Spleen (tissue), 11 donors: ENCODE measurements at regions not wholly inside any gene's neighbourhood (a gene's known extent, or its start where the extent isn't known, plus 50 kb on each side); places are given as distances from the start of the nearest gene placed in this dataset.

ENCODE experiments used
- DNase-seq: peaks from one replicate; pipeline ENCODE4 v3.0.0-alpha.2; 2020
- H3K27ac ChIP-seq, 8 donors: fragments of 200-600 bp; sonication (generic) in 7 of 8; 1 replicate in 4 of 8; 2 replicates in 4 of 8; pipeline versions ENCODE4 v1.5.0 to v1.8.0; 2016 to 2021; ENCODE audit warnings: inconsistent platforms in 4 of 8, mild to moderate bottlenecking in 4 of 8, moderate library complexity in 1 of 8
- H3K27me3 ChIP-seq, 7 donors: fragments of 200-600 bp; sonication (generic) in 6 of 7; replicated peaks in 1 of 7; 1 replicate in 4 of 7; 2 replicates in 3 of 7; pipeline versions ENCODE4 v1.5.0 to v1.8.0; 2016 to 2021; ENCODE audit warnings: inconsistent platforms in 3 of 7, mild to moderate bottlenecking in 1 of 7
- H3K36me3 ChIP-seq, 6 donors: fragments of 200-600 bp; sonication (generic) in 5 of 6; 1 replicate in 4 of 6; 2 replicates in 2 of 6; pipeline versions ENCODE4 v1.5.0 to v1.8.0; 2016 to 2021; ENCODE audit warnings: inconsistent platforms in 2 of 6
- H3K4me1 ChIP-seq, 6 donors: fragments of 200-600 bp; sonication (generic) in 5 of 6; 1 replicate in 3 of 6; 2 replicates in 3 of 6; pipeline versions ENCODE4 v1.5.0 to v1.8.0; 2016 to 2021; ENCODE audit warnings: inconsistent platforms in 3 of 6
- H3K4me3 ChIP-seq, 8 donors: fragments of 200-600 bp; sonication (generic) in 7 of 8; 1 replicate in 4 of 8; 2 replicates in 4 of 8; pipeline versions ENCODE4 v1.5.0 to v1.8.0; 2016 to 2021; ENCODE audit warnings: inconsistent platforms in 4 of 8, mild to moderate bottlenecking in 4 of 8, moderate library complexity in 2 of 8
- H3K9me3 ChIP-seq, 8 donors: fragments of 200-600 bp; sonication (generic) in 7 of 8; 1 replicate in 4 of 8; 2 replicates in 4 of 8; pipeline versions ENCODE4 v1.5.0 to v1.8.0; 2016 to 2021; ENCODE audit warnings: inconsistent platforms in 4 of 8
- POLR2A ChIP-seq, 3 donors: fragments of 450-650 bp; IDR thresholded peaks; one replicate each; pipeline ENCODE4 v1.5.1; 2017; ENCODE audit warnings: antibody characterized with exemption in 3 of 3, mild to moderate bottlenecking in 1 of 3
- POLR2AphosphoS5 ChIP-seq, 3 donors: sonication (generic); formaldehyde crosslinking; IDR thresholded peaks; one replicate each; pipeline ENCODE4 v1.5.1; 2017; ENCODE audit warnings: antibody characterized with exemption in 3 of 3
- WGBS, 5 donors: extraction: QIAGEN DNeasy Blood & Tissue Kit in 3 of 5; methylation state at CpG; one replicate each; pipeline versions ENCODE4 v1.1.5 to v1.1.7; 2013 to 2018; 5-methylcytosine and 5-hydroxymethylcytosine counted together
- intact Hi-C: fragments of 100-400 bp; cut with DNase I; formaldehyde crosslinking; loops from one replicate; pipeline ENCODE4 v1.15.0; 2023; ENCODE audit warnings: low total_unique reads
- TF ChIP-seq, protein P1 (sequence below), 11 experiments: fragments of 200-600 bp in 7 of 11; fragments of 450-650 bp in 4 of 11; sonication (generic) in 4 of 11; IDR thresholded peaks in 8 of 11; conservative IDR thresholded peaks in 3 of 11; 1 replicate in 7 of 11; 2 replicates in 4 of 11; pipeline versions ENCODE4 v1.4.0 to v1.8.0; 2016 to 2021; ENCODE audit warnings: antibody characterized with exemption in 11 of 11, inconsistent platforms in 4 of 11, mild to moderate bottlenecking in 1 of 11
- donor health status: healthy with polysubstance abuse.
- donor health status: DM: no; HTN: no; CAD: no; lungs with moderate emphysema.
- donor health status: DM: no; HTN: no; CAD: no.
- donor health status: Bipolar disorder and iron deficiency.
- donor health status: healthy.
- donor health status: DM: no; HTN: no; CAD: no.
- donor health status: DM: yes; HTN: yes; CAD: no.

GRCh38 chr5:74945561-74946165, 79.5 kb upstream of the FAM169A start:
- intact Hi-C loops = no loop called here
- Histone ChIP-seq H3K36me3 (no peaks in the 10 kb centered on the region), H3K4me1 (peaks cover 0 to 8% (median 0%) of the 10 kb centered on the region in 6 donors), H3K27ac (no peak overlapping the region), H3K4me3 (no peak overlapping the region), H3K9me3 (no peaks in the 10 kb centered on the region), H3K27me3 (peaks cover 0 to 4% (median 0%) of the 10 kb centered on the region in 7 donors)
- no peak for DNase-seq
- WGBS, 5 donors = 38 to 61% (median 39%) methylated on average over 4 of the region's 4 CpGs
- TF ChIP-seq, protein P1, sequence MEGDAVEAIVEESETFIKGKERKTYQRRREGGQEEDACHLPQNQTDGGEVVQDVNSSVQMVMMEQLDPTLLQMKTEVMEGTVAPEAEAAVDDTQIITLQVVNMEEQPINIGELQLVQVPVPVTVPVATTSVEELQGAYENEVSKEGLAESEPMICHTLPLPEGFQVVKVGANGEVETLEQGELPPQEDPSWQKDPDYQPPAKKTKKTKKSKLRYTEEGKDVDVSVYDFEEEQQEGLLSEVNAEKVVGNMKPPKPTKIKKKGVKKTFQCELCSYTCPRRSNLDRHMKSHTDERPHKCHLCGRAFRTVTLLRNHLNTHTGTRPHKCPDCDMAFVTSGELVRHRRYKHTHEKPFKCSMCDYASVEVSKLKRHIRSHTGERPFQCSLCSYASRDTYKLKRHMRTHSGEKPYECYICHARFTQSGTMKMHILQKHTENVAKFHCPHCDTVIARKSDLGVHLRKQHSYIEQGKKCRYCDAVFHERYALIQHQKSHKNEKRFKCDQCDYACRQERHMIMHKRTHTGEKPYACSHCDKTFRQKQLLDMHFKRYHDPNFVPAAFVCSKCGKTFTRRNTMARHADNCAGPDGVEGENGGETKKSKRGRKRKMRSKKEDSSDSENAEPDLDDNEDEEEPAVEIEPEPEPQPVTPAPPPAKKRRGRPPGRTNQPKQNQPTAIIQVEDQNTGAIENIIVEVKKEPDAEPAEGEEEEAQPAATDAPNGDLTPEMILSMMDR (IDR thresholded peaks at IDR 0.05 in 8 of 11, conservative IDR thresholded peaks at IDR 0.05 in 3 of 11) = no peak
- no peak for TF ChIP-seq POLR2AphosphoS5 (IDR thresholded peaks at IDR 0.05)

DNA sequence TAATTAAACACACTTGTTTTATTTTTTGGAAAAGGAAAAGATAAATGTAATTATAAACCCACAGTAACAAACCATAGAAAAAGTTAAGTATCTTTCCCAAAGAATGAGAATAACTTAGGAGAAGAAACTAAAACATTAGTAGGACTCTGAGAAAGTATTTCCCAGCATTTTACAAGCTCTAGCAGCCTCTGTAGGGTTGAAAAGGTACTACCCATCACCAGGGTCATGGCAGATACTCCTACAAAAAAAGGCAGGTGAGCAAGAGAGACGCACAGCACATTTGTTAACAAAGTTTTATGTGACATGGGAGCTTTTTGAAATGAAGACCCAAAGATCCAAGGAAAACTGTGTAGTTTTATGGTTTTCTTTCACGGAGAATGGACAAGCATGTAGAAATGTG, 77.7 kb upstream of the FAM169A start:
- Histone ChIP-seq H3K4me1 (peaks cover 0 to 8% (median 0%) of the 10 kb centered on the region in 6 donors), H3K9me3 (no peaks in the 10 kb centered on the region), H3K4me3 (no peak overlapping the region), H3K36me3 (no peaks in the 10 kb centered on the region), H3K27me3 (no peaks in the 10 kb centered on the region), H3K27ac (no peak overlapping the region)
- no peak for TF ChIP-seq POLR2AphosphoS5 (IDR thresholded peaks at IDR 0.05)
- TF ChIP-seq POLR2A (IDR thresholded peaks at IDR 0.05) = no peak
- TF ChIP-seq, protein P1 (IDR thresholded peaks at IDR 0.05 in 8 of 11, conservative IDR thresholded peaks at IDR 0.05 in 3 of 11) = no peak
- DNase-seq = no peak
- 76 to 92% (median 85%) methylated on average over 2 of the region's 2 CpGs for WGBS, 5 donors
- intact Hi-C loops = no loop called here

DNA sequence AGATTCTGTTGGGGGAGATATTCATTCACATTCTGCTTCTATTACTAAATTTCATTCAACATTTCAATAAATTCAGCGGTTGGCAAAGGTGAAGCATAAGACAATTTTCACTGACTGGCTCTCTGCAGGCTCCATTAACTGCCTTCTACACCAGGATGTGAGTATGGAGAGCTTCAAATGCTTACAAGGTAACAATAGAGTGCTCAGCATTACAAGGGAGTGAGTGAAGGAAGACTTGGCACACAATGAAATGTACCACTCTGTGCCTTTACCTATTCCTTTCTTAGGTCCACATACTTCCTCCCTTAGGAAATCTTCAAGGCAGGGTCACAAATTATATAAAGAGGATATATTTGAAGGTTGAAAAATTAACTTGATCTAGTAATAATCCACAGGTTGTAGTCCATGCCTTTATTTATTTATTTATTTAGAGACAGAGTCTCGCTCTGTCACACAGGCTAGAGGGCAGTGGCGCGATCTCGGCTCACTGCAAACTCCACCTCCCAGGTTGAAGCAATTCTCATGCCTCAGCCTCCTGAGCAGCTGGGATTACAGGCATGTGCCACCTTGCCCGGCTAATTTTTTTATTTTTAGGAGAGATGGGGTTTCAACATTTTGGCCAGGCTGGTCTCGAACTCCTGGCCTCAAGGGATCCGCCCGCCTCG, 76.6 kb upstream of the FAM169A start:
- intact Hi-C loops = no loop called here
- TF ChIP-seq POLR2A (IDR thresholded peaks at IDR 0.05) (no peak), POLR2AphosphoS5 (IDR thresholded peaks at IDR 0.05) (no peak)
- TF ChIP-seq, protein P1 (IDR thresholded peaks at IDR 0.05 in 8 of 11, conservative IDR thresholded peaks at IDR 0.05 in 3 of 11) = no peak
- Histone ChIP-seq H3K27ac (no peak overlapping the region), H3K4me1 (peaks cover 0 to under 1% (median 0%) of the 10 kb centered on the region in 6 donors), H3K36me3 (no peaks in the 10 kb centered on the region), H3K9me3 (no peaks in the 10 kb centered on the region), H3K4me3 (no peak overlapping the region), H3K27me3 (peaks cover 0 to 3% (median 0%) of the 10 kb centered on the region in 7 donors)
- DNase-seq = no peak
- whole genome bisulfite sequencing, 5 donors = 89 to 97% (median 92%) methylated on average over 10 of the region's 10 CpGs

GRCh38 chr5:74940782-74941353, 74.7 kb upstream of the FAM169A start:
- TF ChIP-seq, protein P1 (IDR thresholded peaks at IDR 0.05 in 8 of 11, conservative IDR thresholded peaks at IDR 0.05 in 3 of 11) = no peak
- TF ChIP-seq POLR2A (IDR thresholded peaks at IDR 0.05) = no peak
- TF ChIP-seq POLR2AphosphoS5 (IDR thresholded peaks at IDR 0.05) = no peak
- 83 to 98% (median 88%) methylated on average over 2 of the region's 2 CpGs for WGBS, 5 donors

More at GRCh38 chr5:74940782-74941353, 74.7 kb upstream of the FAM169A start:
- Histone ChIP-seq H3K36me3 (no peaks in the 10 kb centered on the region), H3K9me3 (no peaks in the 10 kb centered on the region), H3K27me3 (peaks cover 0 to 12% (median 0%) of the 10 kb centered on the region in 7 donors), H3K27ac (no peak overlapping the region), H3K4me1 (peaks cover 0 to 4% (median under 1%) of the 10 kb centered on the region in 6 donors), H3K4me3 (no peak overlapping the region)
- no peak for DNase-seq
- intact Hi-C loops = no loop called here
